Uterus (tissue), 3 donors: ENCODE measurements at regions not wholly inside any gene's neighbourhood (a gene's known extent, or its start where the extent isn't known, plus 50 kb on each side); places are given as distances from the start of the nearest gene placed in this dataset.

Experiments used
- DNase-seq, 2 donors: peaks; one replicate each; pipeline ENCODE4 v3.0.0-alpha.2; 2019 to 2020
- H3K27ac ChIP-seq, 2 donors: fragments of 200-600 bp; sonication (generic); 1 replicate in 1 of 2; 2 replicates in 1 of 2; pipeline ENCODE4 v1.5.1; 2016 to 2018
- H3K27me3 ChIP-seq, 2 donors: fragments of 200-600 bp; sonication (generic); one replicate each; pipeline ENCODE4 v1.5.1; 2018 to 2019; ENCODE audit warnings: control low read depth in 1 of 2
- H3K36me3 ChIP-seq, 2 donors: fragments of 200-600 bp; sonication (generic); one replicate each; pipeline ENCODE4 v1.5.1; 2019; ENCODE audit warnings: control low read depth in 1 of 2
- H3K4me1 ChIP-seq, 2 donors: fragments of 200-600 bp; sonication (generic); one replicate each; pipeline ENCODE4 v1.5.1; 2018 to 2019; ENCODE audit warnings: control low read depth in 1 of 2
- H3K4me3 ChIP-seq, 2 donors: fragments of 200-600 bp; sonication (generic); 1 replicate in 1 of 2; 2 replicates in 1 of 2; pipeline ENCODE4 v1.5.1; 2018 to 2019; ENCODE audit warnings: mild to moderate bottlenecking in 1 of 2
- H3K9me3 ChIP-seq, 2 donors: fragments of 200-600 bp; sonication (generic); one replicate each; pipeline ENCODE4 v1.5.1; 2019; ENCODE audit warnings: control low read depth in 1 of 2
- CTCF ChIP-seq, 4 experiments: fragments of 200-600 bp in 2 of 4; fragments of 450-650 bp in 2 of 4; sonication (generic) in 2 of 4; IDR thresholded peaks; one replicate each; pipeline ENCODE4 v1.5.1; 2016 to 2019; ENCODE audit warnings: antibody characterized with exemption in 4 of 4, mild to moderate bottlenecking in 2 of 4, moderate library complexity in 1 of 4
- POLR2A ChIP-seq, 2 donors: fragments of 450-650 bp; IDR thresholded peaks; one replicate each; pipeline ENCODE4 v1.6.1; 2016; ENCODE audit warnings: antibody characterized with exemption in 2 of 2, mild to moderate bottlenecking in 1 of 2, moderate library complexity in 1 of 2
- intact Hi-C: fragments of 100-400 bp; cut with DNase I; formaldehyde crosslinking; loops from one replicate; pipeline ENCODE4 v1.15.1; 2023; ENCODE audit warnings: low total_unique reads
- donor health status: DM: yes; HTN: yes; CAD: no.

- Histone ChIP-seq H3K27me3 (no peaks in the 10 kb centered on the region), H3K27ac (no peak overlapping the region), H3K9me3 (no peaks in the 10 kb centered on the region), H3K4me1 (no peaks in the 10 kb centered on the region), H3K4me3 (no peak overlapping the region), H3K36me3 (no peaks in the 10 kb centered on the region)
- intact Hi-C loops, result no loop called here
- no peak for TF ChIP-seq POLR2A (IDR thresholded peaks at IDR 0.05)
- no peak for DNase-seq
Observed at GRCh38 chr3:176879710-176880109, 317.6 kb downstream of the TBL1XR1 start.

- TF ChIP-seq POLR2A (IDR thresholded peaks at IDR 0.05) (no peak), CTCF (IDR thresholded peaks at IDR 0.05) (no peak)
- no peak for DNase-seq
- H3K4me1 ChIP-seq, result no peaks in the 10 kb centered on the region
- no peaks in the 10 kb centered on the region for H3K36me3 ChIP-seq
- no peaks in the 10 kb centered on the region for H3K9me3 ChIP-seq
- H3K4me3 ChIP-seq, result no peak overlapping the region
- H3K27me3 ChIP-seq, result no peaks in the 10 kb centered on the region
- intact Hi-C loops, result no loop called here
- no peak overlapping the region for H3K27ac ChIP-seq
Observed at GRCh38 chr3:176873261-176873660, 324.0 kb downstream of the TBL1XR1 start.

DNA sequence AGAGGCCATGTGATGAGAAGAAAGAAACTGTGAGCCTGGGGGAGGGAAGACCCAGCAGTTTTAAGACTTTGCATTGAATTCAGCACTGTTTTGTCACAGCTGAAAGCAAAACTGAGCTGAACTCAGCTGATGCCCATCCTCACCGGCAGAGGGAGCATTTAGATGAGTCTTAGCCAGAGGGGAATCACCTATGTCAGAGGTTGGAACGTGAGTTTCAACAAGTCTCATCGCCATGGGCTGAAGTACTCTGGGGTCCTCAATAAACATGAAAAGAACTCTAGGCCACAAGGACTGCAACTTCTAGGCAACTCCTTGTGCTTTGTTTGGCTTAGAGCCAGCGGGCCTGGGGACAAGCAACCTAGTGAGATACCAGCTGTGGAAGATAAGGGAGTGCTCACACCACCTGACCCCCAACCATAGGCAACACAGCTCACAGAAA lies 324.5 kb downstream of the TBL1XR1 start:
- no peak overlapping the region for H3K4me3 ChIP-seq

DNA sequence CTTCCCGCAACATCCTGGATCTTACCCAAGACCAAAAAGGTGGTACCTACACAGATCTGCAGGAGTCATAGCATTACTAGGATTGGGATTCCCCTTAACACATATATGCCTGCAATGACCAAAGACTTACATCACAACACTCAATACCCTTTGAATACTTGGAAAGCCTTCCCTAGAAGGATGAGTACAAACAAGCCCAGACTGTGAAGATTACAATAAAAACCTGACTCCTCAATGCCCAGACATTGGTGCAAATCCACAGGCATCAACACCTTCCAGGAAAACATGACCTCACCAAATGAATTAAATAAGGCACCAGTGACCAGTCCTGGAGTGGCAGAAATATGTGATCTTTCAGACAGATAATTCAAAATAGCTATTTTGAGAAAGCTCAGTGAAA lies 326.8 kb downstream of the TBL1XR1 start:
- H3K9me3 ChIP-seq, result no peaks in the 10 kb centered on the region
- no peak for TF ChIP-seq CTCF (IDR thresholded peaks at IDR 0.05)
- TF ChIP-seq POLR2A (IDR thresholded peaks at IDR 0.05), result no peak
- no peaks in the 10 kb centered on the region for H3K4me1 ChIP-seq
- H3K27me3 ChIP-seq, result no peaks in the 10 kb centered on the region
- H3K36me3 ChIP-seq, result no peaks in the 10 kb centered on the region
- H3K27ac ChIP-seq, result no peak overlapping the region
- no peak overlapping the region for H3K4me3 ChIP-seq
- intact Hi-C loops, result no loop called here
- DNase-seq, result no peak

More for the DNA sequence above, 324.5 kb downstream of the TBL1XR1 start:
- intact Hi-C loops, result no loop called here
- Histone ChIP-seq H3K27me3 (no peaks in the 10 kb centered on the region), H3K4me1 (no peaks in the 10 kb centered on the region), H3K9me3 (no peaks in the 10 kb centered on the region), H3K36me3 (no peaks in the 10 kb centered on the region), H3K27ac (no peak overlapping the region)
- no peak for DNase-seq
- no peak for TF ChIP-seq POLR2A (IDR thresholded peaks at IDR 0.05)
- peak; percentile 13 to 53 (median 42) for TF ChIP-seq CTCF (IDR thresholded peaks at IDR 0.05)

- Histone ChIP-seq H3K27ac (no peak overlapping the region), H3K27me3 (no peaks in the 10 kb centered on the region), H3K4me1 (no peaks in the 10 kb centered on the region), H3K9me3 (no peaks in the 10 kb centered on the region), H3K4me3 (no peak overlapping the region), H3K36me3 (no peaks in the 10 kb centered on the region)
- TF ChIP-seq POLR2A (IDR thresholded peaks at IDR 0.05) (no peak), CTCF (IDR thresholded peaks at IDR 0.05) (no peak)
- intact Hi-C loops, result no loop called here
- DNase-seq, result no peak
Observed at GRCh38 chr3:176867681-176868663, 329.3 kb downstream of the TBL1XR1 start.
